ENCODE measurements at regions not wholly inside any gene's neighbourhood (a gene's known extent, or its start where the extent isn't known, plus 50 kb on each side); places are given as distances from the start of the nearest gene placed in this dataset.
"Not testable (repeated sequence)": the region's sequence is repeated elsewhere in the genome, so short reads cannot be mapped to it uniquely, and the experiment has no call there.

- H3K4me1 ChIP-seq (ENCODE audit: control insufficient read depth, insufficient read depth, low read length, unreplicated experiment): no peaks in the 10 kb centered on the region
- no peak overlapping the region for H3K4me3 ChIP-seq (ENCODE audit: low read depth, low read length)
- no peaks in the 10 kb centered on the region for H3K36me3 ChIP-seq (ENCODE audit: insufficient read depth, low read length)
- no peak overlapping the region for H2AFZ ChIP-seq (ENCODE audit: low read length, unreplicated experiment)
- no peaks in the 10 kb centered on the region for H3K79me2 ChIP-seq (ENCODE audit: control insufficient read depth, insufficient read depth, low read length, unreplicated experiment)
- no peaks in the 10 kb centered on the region for H3K27me3 ChIP-seq (ENCODE audit: insufficient read depth, low read length)
- no peak overlapping the region for H3K27ac ChIP-seq (ENCODE audit: low read depth, low read length)
Measured at GRCh38 chr6:49121970-49122369, 341.1 kb downstream of the MMUT start.

- H3K27ac ChIP-seq (ENCODE audit: low read depth, low read length): no peak overlapping the region
- H3K4me1 ChIP-seq (ENCODE audit: control insufficient read depth, insufficient read depth, low read length, unreplicated experiment): no peaks in the 10 kb centered on the region
- no peaks in the 10 kb centered on the region for H3K79me2 ChIP-seq (ENCODE audit: control insufficient read depth, insufficient read depth, low read length, unreplicated experiment)
- H2AFZ ChIP-seq (ENCODE audit: low read length, unreplicated experiment): no peak overlapping the region
- H3K36me3 ChIP-seq (ENCODE audit: insufficient read depth, low read length): no peaks in the 10 kb centered on the region
- no peaks in the 10 kb centered on the region for H3K27me3 ChIP-seq (ENCODE audit: insufficient read depth, low read length)
- no peak overlapping the region for H3K4me3 ChIP-seq (ENCODE audit: low read depth, low read length)
Measured at GRCh38 chr6:49118478-49118877, 344.6 kb downstream of the MMUT start.

GRCh38 chr6:49110916-49111315, 352.1 kb downstream of the MMUT start:
- peaks cover 3% of the 10 kb centered on the region for H3K4me1 ChIP-seq (ENCODE audit: control insufficient read depth, insufficient read depth, low read length, unreplicated experiment)
- H3K36me3 ChIP-seq (ENCODE audit: insufficient read depth, low read length): no peaks in the 10 kb centered on the region
- no peak overlapping the region for H2AFZ ChIP-seq (ENCODE audit: low read length, unreplicated experiment)
- no peaks in the 10 kb centered on the region for H3K27me3 ChIP-seq (ENCODE audit: insufficient read depth, low read length)
- no peak overlapping the region for H3K27ac ChIP-seq (ENCODE audit: low read depth, low read length)
- H3K4me3 ChIP-seq (ENCODE audit: low read depth, low read length): no peak overlapping the region
- no peaks in the 10 kb centered on the region for H3K79me2 ChIP-seq (ENCODE audit: control insufficient read depth, insufficient read depth, low read length, unreplicated experiment)

GRCh38 chr6:49097664-49098063, 365.4 kb downstream of the MMUT start:
- not testable (repeated sequence) for H3K4me1 ChIP-seq (ENCODE audit: control insufficient read depth, insufficient read depth, low read length, unreplicated experiment); H3K36me3 ChIP-seq (ENCODE audit: insufficient read depth, low read length); H3K4me3 ChIP-seq (ENCODE audit: low read depth, low read length); H3K27me3 ChIP-seq (ENCODE audit: insufficient read depth, low read length); H2AFZ ChIP-seq (ENCODE audit: low read length, unreplicated experiment); H3K27ac ChIP-seq (ENCODE audit: low read depth, low read length); H3K79me2 ChIP-seq (ENCODE audit: control insufficient read depth, insufficient read depth, low read length, unreplicated experiment)

- Histone ChIP-seq H3K27ac (ENCODE audit: low read depth, low read length) (no peak overlapping the region), H3K27me3 (ENCODE audit: insufficient read depth, low read length) (no peaks in the 10 kb centered on the region), H3K4me1 (ENCODE audit: control insufficient read depth, insufficient read depth, low read length, unreplicated experiment) (no peaks in the 10 kb centered on the region), H3K36me3 (ENCODE audit: insufficient read depth, low read length) (no peaks in the 10 kb centered on the region), H3K4me3 (ENCODE audit: low read depth, low read length) (no peak overlapping the region), H3K79me2 (ENCODE audit: control insufficient read depth, insufficient read depth, low read length, unreplicated experiment) (no peaks in the 10 kb centered on the region), H2AFZ (ENCODE audit: low read length, unreplicated experiment) (no peak overlapping the region)
Measured at GRCh38 chr6:49097116-49097515, 365.9 kb downstream of the MMUT start.

- Histone ChIP-seq H3K36me3 (ENCODE audit: insufficient read depth, low read length) (no peaks in the 10 kb centered on the region), H3K4me3 (ENCODE audit: low read depth, low read length) (no peak overlapping the region), H2AFZ (ENCODE audit: low read length, unreplicated experiment) (no peak overlapping the region), H3K79me2 (ENCODE audit: control insufficient read depth, insufficient read depth, low read length, unreplicated experiment) (no peaks in the 10 kb centered on the region), H3K27me3 (ENCODE audit: insufficient read depth, low read length) (no peaks in the 10 kb centered on the region), H3K27ac (ENCODE audit: low read depth, low read length) (no peak overlapping the region), H3K4me1 (ENCODE audit: control insufficient read depth, insufficient read depth, low read length, unreplicated experiment) (no peaks in the 10 kb centered on the region)
Measured at GRCh38 chr6:49088631-49089030, 374.4 kb downstream of the MMUT start.

GRCh38 chr6:49087369-49087768, 375.7 kb downstream of the MMUT start:
- Histone ChIP-seq H3K4me3 (ENCODE audit: low read depth, low read length) (no peak overlapping the region), H3K36me3 (ENCODE audit: insufficient read depth, low read length) (no peaks in the 10 kb centered on the region), H3K27me3 (ENCODE audit: insufficient read depth, low read length) (no peaks in the 10 kb centered on the region), H3K4me1 (ENCODE audit: control insufficient read depth, insufficient read depth, low read length, unreplicated experiment) (no peaks in the 10 kb centered on the region), H3K27ac (ENCODE audit: low read depth, low read length) (no peak overlapping the region), H3K79me2 (ENCODE audit: control insufficient read depth, insufficient read depth, low read length, unreplicated experiment) (no peaks in the 10 kb centered on the region), H2AFZ (ENCODE audit: low read length, unreplicated experiment) (peak overlapping the region; percentile 48)

- no peaks in the 10 kb centered on the region for H3K4me1 ChIP-seq (ENCODE audit: control insufficient read depth, insufficient read depth, low read length, unreplicated experiment)
- H3K27ac ChIP-seq (ENCODE audit: low read depth, low read length): no peak overlapping the region
- H3K4me3 ChIP-seq (ENCODE audit: low read depth, low read length): no peak overlapping the region
- H3K27me3 ChIP-seq (ENCODE audit: insufficient read depth, low read length): no peaks in the 10 kb centered on the region
- no peak overlapping the region for H2AFZ ChIP-seq (ENCODE audit: low read length, unreplicated experiment)
- H3K79me2 ChIP-seq (ENCODE audit: control insufficient read depth, insufficient read depth, low read length, unreplicated experiment): no peaks in the 10 kb centered on the region
- no peaks in the 10 kb centered on the region for H3K36me3 ChIP-seq (ENCODE audit: insufficient read depth, low read length)
Measured at GRCh38 chr6:49082611-49083010, 380.4 kb downstream of the MMUT start.

GRCh38 chr6:49072885-49073620, 390.0 kb downstream of the MMUT start:
- no peaks in the 10 kb centered on the region for H3K36me3 ChIP-seq (ENCODE audit: insufficient read depth, low read length)
- no peaks in the 10 kb centered on the region for H3K27me3 ChIP-seq (ENCODE audit: insufficient read depth, low read length)
- H3K27ac ChIP-seq (ENCODE audit: low read depth, low read length): no peak overlapping the region
- no peaks in the 10 kb centered on the region for H3K4me1 ChIP-seq (ENCODE audit: control insufficient read depth, insufficient read depth, low read length, unreplicated experiment)
- H3K4me3 ChIP-seq (ENCODE audit: low read depth, low read length): no peak overlapping the region
- H3K79me2 ChIP-seq (ENCODE audit: control insufficient read depth, insufficient read depth, low read length, unreplicated experiment): no peaks in the 10 kb centered on the region
- no peak overlapping the region for H2AFZ ChIP-seq (ENCODE audit: low read length, unreplicated experiment)

- Histone ChIP-seq H3K27ac (ENCODE audit: low read depth, low read length) (no peak overlapping the region), H2AFZ (ENCODE audit: low read length, unreplicated experiment) (no peak overlapping the region), H3K4me1 (ENCODE audit: control insufficient read depth, insufficient read depth, low read length, unreplicated experiment) (no peaks in the 10 kb centered on the region), H3K36me3 (ENCODE audit: insufficient read depth, low read length) (no peaks in the 10 kb centered on the region), H3K79me2 (ENCODE audit: control insufficient read depth, insufficient read depth, low read length, unreplicated experiment) (no peaks in the 10 kb centered on the region), H3K4me3 (ENCODE audit: low read depth, low read length) (no peak overlapping the region), H3K27me3 (ENCODE audit: insufficient read depth, low read length) (no peaks in the 10 kb centered on the region)
Measured at GRCh38 chr6:49072146-49072545, 390.9 kb downstream of the MMUT start.

- Histone ChIP-seq H3K36me3 (ENCODE audit: insufficient read depth, low read length) (no peaks in the 10 kb centered on the region), H2AFZ (ENCODE audit: low read length, unreplicated experiment) (no peak overlapping the region), H3K4me1 (ENCODE audit: control insufficient read depth, insufficient read depth, low read length, unreplicated experiment) (no peaks in the 10 kb centered on the region)
Measured at GRCh38 chr6:49070411-49070810, 392.6 kb downstream of the MMUT start.

More at GRCh38 chr6:49070411-49070810, 392.6 kb downstream of the MMUT start:
- Histone ChIP-seq H3K79me2 (ENCODE audit: control insufficient read depth, insufficient read depth, low read length, unreplicated experiment) (no peaks in the 10 kb centered on the region), H3K27ac (ENCODE audit: low read depth, low read length) (no peak overlapping the region), H3K27me3 (ENCODE audit: insufficient read depth, low read length) (no peaks in the 10 kb centered on the region), H3K4me3 (ENCODE audit: low read depth, low read length) (no peak overlapping the region)

Measured in ACC112 (cell line).